ENCODE measurements at regions not wholly inside any gene's neighbourhood (a gene's known extent, or its start where the extent isn't known, plus 50 kb on each side); places are given as distances from the start of the nearest gene placed in this dataset.

DNA sequence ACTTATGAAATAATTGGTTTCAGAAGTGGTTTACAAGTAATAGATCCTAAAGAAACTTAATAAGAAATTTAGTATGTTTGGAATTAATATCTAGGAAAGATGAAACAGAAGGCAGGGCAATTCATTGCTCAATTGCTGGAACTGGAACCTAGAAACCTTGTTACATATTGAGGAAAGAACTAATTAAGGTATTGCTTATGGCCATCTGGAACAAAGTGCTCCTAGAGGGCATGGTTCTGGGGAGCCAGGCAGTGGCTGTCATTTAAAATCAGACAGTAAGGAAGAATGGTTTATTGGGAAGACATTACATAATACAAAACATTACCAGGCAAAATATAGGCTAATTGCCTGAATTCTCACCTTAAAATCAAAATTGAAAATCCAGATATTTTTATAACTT, 224.1 kb downstream of the SLITRK6 start:
- no peak for TF ChIP-seq EZH2phosphoT487 (IDR thresholded peaks at IDR 0.05; ENCODE audit: insufficient read depth, low read depth)
- no peak for TF ChIP-seq EZH2 (IDR thresholded peaks at IDR 0.05; ENCODE audit: insufficient read depth, poor library complexity, severe bottlenecking)
